ENCODE measurements at regions not wholly inside any gene's neighbourhood (a gene's known extent, or its start where the extent isn't known, plus 50 kb on each side); places are given as distances from the start of the nearest gene placed in this dataset.

GRCh38 chr18:55139836-55140235 lies 180.6 kb upstream of the CCDC68 start:
- no peak overlapping the region for H3K18ac ChIP-seq (ENCODE audit: low read depth in 1 of 2, low read length in 2 of 2)
- H3K14ac ChIP-seq (ENCODE audit: low read length in 2 of 2) = no peak overlapping the region
- H2AK5ac ChIP-seq (ENCODE audit: low read length, severe bottlenecking) = no peak overlapping the region
- no peak overlapping the region for H3K27ac ChIP-seq (ENCODE audit: low read length, poor library complexity, severe bottlenecking)
- H3K79me1 ChIP-seq (replicated peaks; ENCODE audit: low read length, poor library complexity, severe bottlenecking) = no peaks in the 10 kb centered on the region
- no peak overlapping the region for H2BK5ac ChIP-seq (ENCODE audit: low read depth, low read length, poor library complexity, severe bottlenecking)
- H2BK120ac ChIP-seq (ENCODE audit: low read depth, low read length) = no peak overlapping the region
- 100% methylated on average over 1 of the region's 4 CpGs for WGBS
- no peak overlapping the region for H3K9ac ChIP-seq (ENCODE audit: low read length)
- no peaks in the 10 kb centered on the region for H3K36me3 ChIP-seq (ENCODE audit: control insufficient read depth in 1 of 2, insufficient read depth in 2 of 2, low read depth in 1 of 2, low read length in 2 of 2)
- H3K27me3 ChIP-seq (ENCODE audit: control insufficient read depth in 1 of 2, insufficient read depth in 1 of 2, low read length in 2 of 2) = peaks cover 0 to 32% of the 10 kb centered on the region in 2 experiments
- H4K91ac ChIP-seq (ENCODE audit: low read length) = no peak overlapping the region
- no peak overlapping the region for H2BK15ac ChIP-seq (ENCODE audit: low read depth, poor library complexity, severe bottlenecking)
- H3K9me3 ChIP-seq (ENCODE audit: control insufficient read depth, low read length) = no peaks in the 10 kb centered on the region
- H3K4me1 ChIP-seq (ENCODE audit: control insufficient read depth, insufficient read depth, low read depth, low read length) = peaks cover 1% of the 10 kb centered on the region
- no peak overlapping the region for H3K4me3 ChIP-seq (ENCODE audit: insufficient read depth in 1 of 2, low read depth in 1 of 2, low read length in 2 of 2)
- DNase-seq = no peak
- H2BK12ac ChIP-seq (ENCODE audit: low read length in 2 of 2) = no peak overlapping the region
- H3K23ac ChIP-seq (ENCODE audit: low read length in 2 of 2) = no peak overlapping the region
- H3K4me2 ChIP-seq (ENCODE audit: low read length, poor library complexity, severe bottlenecking) = no peak overlapping the region
- H4K8ac ChIP-seq (ENCODE audit: low read length) = no peak overlapping the region
- no peak overlapping the region for H2AFZ ChIP-seq (ENCODE audit: low read depth, low read length)
- no peak overlapping the region for H3K4ac ChIP-seq (ENCODE audit: low read depth in 1 of 2, low read length in 2 of 2)

GRCh38 chr18:55139307-55139706 lies 180.0 kb upstream of the CCDC68 start:
- H3K4me1 ChIP-seq (ENCODE audit: control insufficient read depth, insufficient read depth, low read depth, low read length) = peaks cover 1% of the 10 kb centered on the region
- no peak overlapping the region for H4K8ac ChIP-seq (ENCODE audit: low read length)
- no peak overlapping the region for H3K14ac ChIP-seq (ENCODE audit: low read length in 2 of 2)
- H2BK15ac ChIP-seq (ENCODE audit: low read depth, poor library complexity, severe bottlenecking) = no peak overlapping the region
- H2BK120ac ChIP-seq (ENCODE audit: low read depth, low read length) = no peak overlapping the region
- no peak overlapping the region for H3K9ac ChIP-seq (ENCODE audit: low read length)
- DNase-seq = no peak
- no peak overlapping the region for H2AFZ ChIP-seq (ENCODE audit: low read depth, low read length)
- H3K23ac ChIP-seq (ENCODE audit: low read length in 2 of 2) = no peak overlapping the region
- peaks cover 0 to 36% of the 10 kb centered on the region in 2 experiments for H3K27me3 ChIP-seq (ENCODE audit: control insufficient read depth in 1 of 2, insufficient read depth in 1 of 2, low read length in 2 of 2)
- H2BK12ac ChIP-seq (ENCODE audit: low read length in 2 of 2) = no peak overlapping the region
- H2BK5ac ChIP-seq (ENCODE audit: low read depth, low read length, poor library complexity, severe bottlenecking) = no peak overlapping the region
- no peak overlapping the region for H3K4me3 ChIP-seq (ENCODE audit: insufficient read depth in 1 of 2, low read depth in 1 of 2, low read length in 2 of 2)
- H2AK5ac ChIP-seq (ENCODE audit: low read length, severe bottlenecking) = no peak overlapping the region
- no peaks in the 10 kb centered on the region for H3K9me3 ChIP-seq (ENCODE audit: control insufficient read depth, low read length)
- H3K4me2 ChIP-seq (ENCODE audit: low read length, poor library complexity, severe bottlenecking) = no peak overlapping the region
- H3K4ac ChIP-seq (ENCODE audit: low read depth in 1 of 2, low read length in 2 of 2) = no peak overlapping the region
- no peak overlapping the region for H3K27ac ChIP-seq (ENCODE audit: low read length, poor library complexity, severe bottlenecking)
- H4K91ac ChIP-seq (ENCODE audit: low read length) = no peak overlapping the region
- H3K18ac ChIP-seq (ENCODE audit: low read depth in 1 of 2, low read length in 2 of 2) = no peak overlapping the region
- H3K79me1 ChIP-seq (replicated peaks; ENCODE audit: low read length, poor library complexity, severe bottlenecking) = no peaks in the 10 kb centered on the region
- no peaks in the 10 kb centered on the region for H3K36me3 ChIP-seq (ENCODE audit: control insufficient read depth in 1 of 2, insufficient read depth in 2 of 2, low read depth in 1 of 2, low read length in 2 of 2)

- Histone ChIP-seq H3K23ac (ENCODE audit: low read length in 2 of 2) (no peak overlapping the region), H3K27me3 (ENCODE audit: control insufficient read depth in 1 of 2, insufficient read depth in 1 of 2, low read length in 2 of 2) (peaks cover 0 to 36% of the 10 kb centered on the region in 2 experiments), H3K27ac (ENCODE audit: low read length, poor library complexity, severe bottlenecking) (no peak overlapping the region), H2BK5ac (ENCODE audit: low read depth, low read length, poor library complexity, severe bottlenecking) (no peak overlapping the region), H4K91ac (ENCODE audit: low read length) (no peak overlapping the region), H3K4ac (ENCODE audit: low read depth in 1 of 2, low read length in 2 of 2) (no peak overlapping the region), H3K18ac (ENCODE audit: low read depth in 1 of 2, low read length in 2 of 2) (no peak overlapping the region), H2AFZ (ENCODE audit: low read depth, low read length) (no peak overlapping the region), H2BK120ac (ENCODE audit: low read depth, low read length) (no peak overlapping the region), H2AK5ac (ENCODE audit: low read length, severe bottlenecking) (no peak overlapping the region), H3K36me3 (ENCODE audit: control insufficient read depth in 1 of 2, insufficient read depth in 2 of 2, low read depth in 1 of 2, low read length in 2 of 2) (no peaks in the 10 kb centered on the region), H3K14ac (ENCODE audit: low read length in 2 of 2) (no peak overlapping the region), H3K79me1 (replicated peaks; ENCODE audit: low read length, poor library complexity, severe bottlenecking) (no peaks in the 10 kb centered on the region), H2BK15ac (ENCODE audit: low read depth, poor library complexity, severe bottlenecking) (no peak overlapping the region), H4K8ac (ENCODE audit: low read length) (no peak overlapping the region), H3K4me2 (ENCODE audit: low read length, poor library complexity, severe bottlenecking) (no peak overlapping the region), H3K9ac (ENCODE audit: low read length) (no peak overlapping the region), H2BK12ac (ENCODE audit: low read length in 2 of 2) (no peak overlapping the region), H3K4me1 (ENCODE audit: control insufficient read depth, insufficient read depth, low read depth, low read length) (peaks cover 1% of the 10 kb centered on the region), H3K4me3 (ENCODE audit: insufficient read depth in 1 of 2, low read depth in 1 of 2, low read length in 2 of 2) (no peak overlapping the region), H3K9me3 (ENCODE audit: control insufficient read depth, low read length) (no peaks in the 10 kb centered on the region)
- WGBS = 92% methylated on average over 4 of the region's 4 CpGs
- DNase-seq = no peak
Observed at GRCh38 chr18:55138401-55138800, 179.1 kb upstream of the CCDC68 start.

GRCh38 chr18:55137602-55138001 lies 178.3 kb upstream of the CCDC68 start:
- H3K4me3 ChIP-seq (ENCODE audit: insufficient read depth in 1 of 2, low read depth in 1 of 2, low read length in 2 of 2) = no peak overlapping the region

More at GRCh38 chr18:55137602-55138001, 178.3 kb upstream of the CCDC68 start:
- H3K27me3 ChIP-seq (ENCODE audit: control insufficient read depth in 1 of 2, insufficient read depth in 1 of 2, low read length in 2 of 2) = peaks cover 0 to 36% of the 10 kb centered on the region in 2 experiments
- no peak overlapping the region for H2AFZ ChIP-seq (ENCODE audit: low read depth, low read length)
- no peak overlapping the region for H3K4ac ChIP-seq (ENCODE audit: low read depth in 1 of 2, low read length in 2 of 2)
- no peak overlapping the region for H2AK5ac ChIP-seq (ENCODE audit: low read length, severe bottlenecking)
- no peak overlapping the region for H3K9ac ChIP-seq (ENCODE audit: low read length)
- no peaks in the 10 kb centered on the region for H3K9me3 ChIP-seq (ENCODE audit: control insufficient read depth, low read length)
- no peak overlapping the region for H2BK5ac ChIP-seq (ENCODE audit: low read depth, low read length, poor library complexity, severe bottlenecking)
- H3K14ac ChIP-seq (ENCODE audit: low read length in 2 of 2) = no peak overlapping the region
- H3K4me1 ChIP-seq (ENCODE audit: control insufficient read depth, insufficient read depth, low read depth, low read length) = peaks cover 1% of the 10 kb centered on the region
- WGBS = 100% methylated on average over 1 of the region's 2 CpGs
- H4K8ac ChIP-seq (ENCODE audit: low read length) = no peak overlapping the region
- H3K23ac ChIP-seq (ENCODE audit: low read length in 2 of 2) = no peak overlapping the region
- H2BK120ac ChIP-seq (ENCODE audit: low read depth, low read length) = no peak overlapping the region
- H2BK15ac ChIP-seq (ENCODE audit: low read depth, poor library complexity, severe bottlenecking) = no peak overlapping the region
- DNase-seq = no peak
- no peak overlapping the region for H3K4me2 ChIP-seq (ENCODE audit: low read length, poor library complexity, severe bottlenecking)
- H3K18ac ChIP-seq (ENCODE audit: low read depth in 1 of 2, low read length in 2 of 2) = no peak overlapping the region
- no peaks in the 10 kb centered on the region for H3K36me3 ChIP-seq (ENCODE audit: control insufficient read depth in 1 of 2, insufficient read depth in 2 of 2, low read depth in 1 of 2, low read length in 2 of 2)
- no peak overlapping the region for H2BK12ac ChIP-seq (ENCODE audit: low read length in 2 of 2)
- no peak overlapping the region for H3K27ac ChIP-seq (ENCODE audit: low read length, poor library complexity, severe bottlenecking)
- no peak overlapping the region for H4K91ac ChIP-seq (ENCODE audit: low read length)
- no peaks in the 10 kb centered on the region for H3K79me1 ChIP-seq (replicated peaks; ENCODE audit: low read length, poor library complexity, severe bottlenecking)

Data from mesenchymal stem cell (in vitro differentiated cells and primary cell).